Activated naive CD4-positive, alpha-beta T cell treated with anti-CD3 and anti-CD28 coated beads, Interleukin-2, amount 50 U/mL, for 16 hours (primary cell): ENCODE measurements at regions not wholly inside any gene's neighbourhood (a gene's known extent, or its start where the extent isn't known, plus 50 kb on each side); places are given as distances from the start of the nearest gene placed in this dataset.

ENCODE experiments used
- DNase-seq: peaks from one replicate; pipeline ENCODE4 v3.0.0-alpha.2; 2020

GRCh38 chr6:133583907-133584427, 304.9 kb upstream of the TCF21 start:
- no peak for DNase-seq

GRCh38 chr6:133584823-133585222, 304.1 kb upstream of the TCF21 start:
- no peak for DNase-seq

- no peak for DNase-seq
Measured at GRCh38 chr6:133585978-133586377, 302.9 kb upstream of the TCF21 start.

GRCh38 chr6:133587546-133588160, 301.3 kb upstream of the TCF21 start:
- no peak for DNase-seq

- DNase-seq: no peak
Measured at GRCh38 chr6:133590196-133590595, 298.7 kb upstream of the TCF21 start.

GRCh38 chr6:133590814-133591213, 298.1 kb upstream of the TCF21 start:
- no peak for DNase-seq

GRCh38 chr6:133591275-133591674, 297.6 kb upstream of the TCF21 start:
- no peak for DNase-seq

- DNase-seq: no peak
Measured at GRCh38 chr6:133594652-133595110, 294.2 kb upstream of the TCF21 start.

GRCh38 chr6:133595111-133595761, 293.7 kb upstream of the TCF21 start:
- no peak for DNase-seq

- DNase-seq: no peak
Measured at GRCh38 chr6:133606852-133607251, 282.1 kb upstream of the TCF21 start.

- DNase-seq: no peak
Measured at GRCh38 chr6:133608620-133609019, 280.3 kb upstream of the TCF21 start.

GRCh38 chr6:133609415-133610226, 279.3 kb upstream of the TCF21 start:
- no peak for DNase-seq

- DNase-seq: no peak
Measured at GRCh38 chr6:133610227-133610840, 278.6 kb upstream of the TCF21 start.

GRCh38 chr6:133610971-133611370, 277.9 kb upstream of the TCF21 start:
- DNase-seq: no peak

GRCh38 chr6:133612459-133612858, 276.5 kb upstream of the TCF21 start:
- no peak for DNase-seq

GRCh38 chr6:133613211-133613610, 275.7 kb upstream of the TCF21 start:
- DNase-seq: no peak

GRCh38 chr6:133621751-133622150, 267.2 kb upstream of the TCF21 start:
- DNase-seq: no peak

- DNase-seq: no peak
Measured at GRCh38 chr6:133623065-133623464, 265.8 kb upstream of the TCF21 start.

GRCh38 chr6:133623621-133624020, 265.3 kb upstream of the TCF21 start:
- DNase-seq: no peak

- no peak for DNase-seq
Measured at GRCh38 chr6:133626096-133626666, 262.7 kb upstream of the TCF21 start.

GRCh38 chr6:133629970-133630369, 258.9 kb upstream of the TCF21 start:
- no peak for DNase-seq

- no peak for DNase-seq
Measured at GRCh38 chr6:133630651-133631050, 258.3 kb upstream of the TCF21 start.

GRCh38 chr6:133631421-133631820, 257.5 kb upstream of the TCF21 start:
- no peak for DNase-seq
